BLaER1 treated with 17β-estradiol and CSF1 and Interleukin-3, amounts not matched to agents 10 nM and 100 nM (cell line): ENCODE measurements at regions not wholly inside any gene's neighbourhood (a gene's known extent, or its start where the extent isn't known, plus 50 kb on each side); places are given as distances from the start of the nearest gene placed in this dataset.

Source experiments
- H3K27ac ChIP-seq, 11 experiments: shearing (Covaris generic); formaldehyde crosslinking; 2 replicates each; pipeline ENCODE4 v1.8.1; 2022
- H3K27me3 ChIP-seq, 11 experiments: shearing (Covaris generic); formaldehyde crosslinking; 2 replicates each; pipeline ENCODE4 v1.8.1; 2022
- H3K36me3 ChIP-seq, 11 experiments: shearing (Covaris generic); formaldehyde crosslinking; 2 replicates each; pipeline ENCODE4 v1.8.1; 2022
- H3K4me1 ChIP-seq, 10 experiments: shearing (Covaris generic); formaldehyde crosslinking; 2 replicates each; pipeline ENCODE4 v1.8.1; 2022
- H3K4me2 ChIP-seq, 11 experiments: shearing (Covaris generic); formaldehyde crosslinking; 2 replicates each; pipeline ENCODE4 v1.8.1; 2022
- H3K4me3 ChIP-seq, 10 experiments: shearing (Covaris generic); formaldehyde crosslinking; 2 replicates each; pipeline ENCODE4 v1.8.1; 2022
- H3K9ac ChIP-seq, 11 experiments: shearing (Covaris generic); formaldehyde crosslinking; 2 replicates each; pipeline ENCODE4 v1.8.1; 2022
- H3K9me3 ChIP-seq, 11 experiments: shearing (Covaris generic); formaldehyde crosslinking; replicated peaks in 1 of 11; 2 replicates each; pipeline ENCODE4 v1.8.1; 2022
- H4K20me1 ChIP-seq, 11 experiments: shearing (Covaris generic); formaldehyde crosslinking; 2 replicates each; pipeline ENCODE4 v1.8.1; 2022
- Cebpa-rat ChIP-seq, 11 experiments: shearing (Covaris generic); IDR thresholded peaks; 2 replicates each; pipeline ENCODE4 v1.8.1; 2022

DNA sequence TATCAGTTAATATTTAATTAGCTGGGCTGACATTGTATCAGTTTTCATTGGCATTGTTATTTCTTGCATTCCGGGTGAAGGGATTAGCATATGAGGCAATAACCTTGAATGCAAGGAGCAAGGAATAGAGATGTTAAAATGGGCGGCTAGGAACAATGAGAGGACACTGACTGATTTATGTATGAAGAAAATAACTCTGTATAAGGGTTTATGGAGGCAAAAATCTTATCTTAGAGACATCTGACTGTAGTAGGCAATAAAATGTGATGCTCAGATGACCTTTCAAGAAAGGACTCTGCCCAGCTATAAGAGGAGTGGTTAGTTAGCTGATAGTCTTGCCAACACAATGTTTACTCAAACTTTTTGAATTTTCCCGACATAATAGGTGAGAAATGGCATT lies 158.3 kb downstream of the EFHB start:
- Histone ChIP-seq H3K4me3 (no peak overlapping the region), H3K4me2 (no peak overlapping the region), H3K27ac (no peak overlapping the region)

DNA sequence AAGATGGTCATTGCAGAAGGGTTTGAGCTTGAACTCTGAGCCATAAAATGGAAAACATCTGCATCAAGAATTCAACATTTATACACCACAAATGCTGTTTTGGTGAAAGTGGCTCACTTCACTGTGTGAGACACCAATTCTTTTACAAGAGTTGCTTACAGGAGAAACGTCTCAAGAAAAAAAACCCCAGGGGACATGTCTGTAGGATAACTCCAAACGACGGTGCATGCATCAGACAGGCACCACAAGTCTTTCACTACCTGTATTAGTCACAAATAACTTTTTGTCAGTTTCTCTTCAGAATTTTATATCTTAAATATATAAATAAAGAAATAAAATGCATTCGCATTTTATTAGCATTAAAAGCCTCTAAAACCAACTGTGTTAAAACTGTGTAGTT lies 164.3 kb downstream of the EFHB start:
- Histone ChIP-seq H3K27me3 (no peaks in the 10 kb centered on the region), H4K20me1 (no peaks in the 10 kb centered on the region), H3K36me3 (no peaks in the 10 kb centered on the region), H3K9ac (no peak overlapping the region), H3K27ac (no peak overlapping the region), H3K4me3 (no peak overlapping the region), H3K4me2 (no peak overlapping the region), H3K4me1 (no peaks in the 10 kb centered on the region), H3K9me3 (no peaks in the 10 kb centered on the region)
- TF ChIP-seq Cebpa-rat (IDR thresholded peaks at IDR 0.05): no peak

More for the DNA sequence above, 158.3 kb downstream of the EFHB start:
- no peaks in the 10 kb centered on the region for H3K36me3 ChIP-seq
- no peaks in the 10 kb centered on the region for H3K9me3 ChIP-seq
- H3K9ac ChIP-seq: no peak overlapping the region
- no peaks in the 10 kb centered on the region for H4K20me1 ChIP-seq
- H3K4me1 ChIP-seq: no peaks in the 10 kb centered on the region
- no peaks in the 10 kb centered on the region for H3K27me3 ChIP-seq
- TF ChIP-seq Cebpa-rat (IDR thresholded peaks at IDR 0.05): no peak

DNA sequence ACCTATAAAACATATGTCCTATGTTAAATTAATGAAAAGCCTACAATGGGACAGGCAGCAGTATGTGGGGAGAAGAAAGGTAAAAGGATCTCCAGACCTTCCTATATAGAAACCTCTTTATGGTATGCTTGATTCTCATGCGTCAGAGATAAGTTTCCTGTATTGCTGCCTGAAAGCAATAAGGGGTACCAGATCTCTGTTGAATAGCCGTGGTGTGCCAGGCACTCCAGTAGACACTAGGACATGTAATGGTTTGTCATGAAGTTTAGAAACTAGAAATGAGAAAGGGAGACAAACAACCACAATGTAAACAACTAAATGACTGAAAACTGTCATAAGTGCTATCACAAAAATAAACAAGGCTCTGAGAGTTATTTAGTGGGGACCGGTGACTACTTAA lies 168.1 kb downstream of the EFHB start:
- Histone ChIP-seq H4K20me1 (no peaks in the 10 kb centered on the region), H3K36me3 (no peaks in the 10 kb centered on the region), H3K4me3 (no peak overlapping the region), H3K4me2 (no peak overlapping the region), H3K9me3 (no peaks in the 10 kb centered on the region), H3K4me1 (peaks cover 0 to 5% (median 0%) of the 10 kb centered on the region in 10 experiments; a peak in 1 of 20 replicates), H3K27me3 (no peaks in the 10 kb centered on the region), H3K9ac (no peak overlapping the region), H3K27ac (no peak overlapping the region)
- TF ChIP-seq Cebpa-rat (IDR thresholded peaks at IDR 0.05): no peak

DNA sequence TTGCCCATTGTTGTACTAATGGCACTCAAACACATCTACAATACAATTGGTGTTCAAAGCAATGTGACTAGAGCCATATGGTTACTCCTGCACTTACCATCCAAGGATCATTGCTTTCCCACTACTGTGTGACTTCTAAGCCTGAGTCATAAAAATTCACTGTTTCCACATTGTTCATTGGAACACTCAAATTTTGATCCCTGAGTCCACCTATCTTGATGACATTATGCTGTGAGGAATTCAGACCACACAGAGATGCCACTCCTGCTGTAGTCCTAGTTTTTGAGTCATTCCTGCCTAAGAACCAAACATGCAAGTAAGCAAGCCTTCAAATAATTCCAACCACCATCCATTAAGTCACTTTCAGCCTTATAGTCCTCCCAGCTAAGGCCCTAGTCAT lies 176.2 kb downstream of the EFHB start:
- no peak for TF ChIP-seq Cebpa-rat (IDR thresholded peaks at IDR 0.05)
- Histone ChIP-seq H3K27me3 (no peaks in the 10 kb centered on the region), H3K4me3 (no peak overlapping the region), H3K27ac (no peak overlapping the region), H3K36me3 (no peaks in the 10 kb centered on the region), H3K9ac (no peak overlapping the region), H4K20me1 (no peaks in the 10 kb centered on the region), H3K4me2 (no peak overlapping the region), H3K4me1 (no peaks in the 10 kb centered on the region), H3K9me3 (no peaks in the 10 kb centered on the region)

DNA sequence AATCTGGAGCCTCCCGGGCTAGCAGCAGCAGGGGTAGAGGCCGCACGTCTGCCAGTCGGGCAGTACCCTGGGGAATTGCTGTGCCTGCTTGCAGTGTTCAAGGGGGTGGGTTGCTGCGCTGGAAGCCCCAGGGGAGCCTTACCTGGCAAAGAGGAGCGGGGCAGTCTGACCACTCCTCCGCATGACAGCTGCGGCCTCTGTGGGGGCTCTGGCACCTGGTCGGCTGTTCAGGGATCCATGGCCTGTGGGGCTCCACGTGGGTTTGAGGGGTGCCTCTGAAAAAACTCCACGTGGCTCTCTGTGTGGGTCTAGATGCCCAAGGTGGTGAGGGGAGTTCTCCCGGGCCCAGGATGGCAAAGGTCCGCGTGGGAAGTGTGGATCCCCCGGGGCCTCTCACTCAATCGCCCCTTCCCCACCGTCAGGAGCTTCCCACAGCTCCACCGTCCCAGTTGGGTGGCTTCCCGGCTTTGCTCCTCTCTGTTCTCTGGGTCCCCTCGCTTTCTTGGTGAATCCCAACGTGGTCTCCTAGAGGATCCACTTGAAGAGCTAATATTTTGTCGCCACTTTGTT lies 184.5 kb downstream of the EFHB start:
- no peaks in the 10 kb centered on the region for H3K4me1 ChIP-seq
- TF ChIP-seq Cebpa-rat (IDR thresholded peaks at IDR 0.05): no peak
- H3K9ac ChIP-seq: no peak overlapping the region
- H3K27ac ChIP-seq: no peak overlapping the region
- no peak overlapping the region for H3K4me3 ChIP-seq
- H3K9me3 ChIP-seq: peaks cover 0 to 15% (median 11%) of the 10 kb centered on the region in 11 experiments; a peak in 11 of 22 replicates
- H4K20me1 ChIP-seq: no peaks in the 10 kb centered on the region
- H3K27me3 ChIP-seq: no peaks in the 10 kb centered on the region
- H3K4me2 ChIP-seq: no peak overlapping the region
- H3K36me3 ChIP-seq: no peaks in the 10 kb centered on the region

DNA sequence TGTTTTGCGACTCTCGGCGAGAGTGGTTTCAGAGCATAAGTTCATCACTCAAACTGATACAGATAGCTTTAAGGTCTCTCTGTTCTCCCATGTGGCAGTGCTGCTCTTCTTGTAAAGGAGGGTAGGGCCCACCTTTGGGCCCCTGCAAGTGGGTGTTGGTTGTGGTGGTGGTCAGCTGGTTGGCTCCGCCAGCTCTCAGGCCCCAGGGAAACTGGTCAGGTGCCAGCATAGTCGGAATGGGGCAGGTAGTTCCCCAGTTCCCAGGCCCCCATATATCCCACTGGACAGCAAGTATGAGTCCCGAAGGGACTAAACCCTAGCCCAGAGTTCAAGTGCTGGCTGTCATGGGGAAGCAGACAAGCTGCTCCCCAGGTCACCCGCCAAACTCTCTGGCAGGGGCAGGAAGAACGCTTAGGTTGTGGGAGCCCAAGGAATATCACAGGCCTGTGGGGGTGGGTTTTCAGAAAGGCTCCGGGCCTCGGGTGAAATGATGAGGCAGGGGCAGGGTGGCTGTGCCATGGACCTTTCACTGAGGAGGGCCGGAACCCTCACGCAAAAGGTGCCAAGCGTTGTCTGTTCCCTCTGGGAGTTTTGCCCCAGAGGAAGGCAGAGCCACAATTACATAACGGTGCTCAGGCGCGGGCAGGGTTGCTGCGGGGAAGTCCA lies 185.1 kb downstream of the EFHB start:
- Histone ChIP-seq H3K27me3 (no peaks in the 10 kb centered on the region), H3K9me3 (peaks cover 0 to 15% (median 11%) of the 10 kb centered on the region in 11 experiments; a peak in 11 of 22 replicates), H4K20me1 (no peaks in the 10 kb centered on the region), H3K4me1 (no peaks in the 10 kb centered on the region), H3K9ac (no peak overlapping the region), H3K36me3 (no peaks in the 10 kb centered on the region), H3K27ac (no peak overlapping the region), H3K4me3 (no peak overlapping the region), H3K4me2 (no peak overlapping the region)
- TF ChIP-seq Cebpa-rat (IDR thresholded peaks at IDR 0.05): no peak

DNA sequence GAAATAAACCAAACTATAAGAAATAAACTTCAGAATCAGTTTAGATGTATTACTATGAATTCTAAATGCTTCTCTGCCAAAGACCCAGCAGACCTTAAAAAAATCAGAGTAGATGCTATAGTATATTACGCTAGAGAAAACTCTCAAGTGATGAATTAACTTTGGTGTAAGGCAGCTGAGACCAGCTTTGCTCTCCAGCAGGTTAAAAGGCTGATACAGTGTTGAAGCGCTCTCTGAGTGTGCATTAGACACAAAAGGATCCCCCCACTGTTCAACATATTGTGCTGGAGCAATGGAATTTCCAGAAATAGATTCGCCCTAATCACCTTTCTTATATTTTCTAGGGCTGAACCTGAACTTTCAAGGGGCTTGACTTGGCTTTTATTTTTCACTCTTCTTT lies 190.0 kb downstream of the EFHB start:
- Histone ChIP-seq H3K27me3 (no peaks in the 10 kb centered on the region), H3K4me2 (no peak overlapping the region), H3K9me3 (peaks cover 0 to 7% (median 3%) of the 10 kb centered on the region in 11 experiments; a peak in 8 of 22 replicates), H3K4me3 (no peak overlapping the region), H4K20me1 (no peaks in the 10 kb centered on the region), H3K4me1 (no peaks in the 10 kb centered on the region), H3K27ac (no peak overlapping the region), H3K9ac (no peak overlapping the region), H3K36me3 (no peaks in the 10 kb centered on the region)
- TF ChIP-seq Cebpa-rat (IDR thresholded peaks at IDR 0.05): no peak

DNA sequence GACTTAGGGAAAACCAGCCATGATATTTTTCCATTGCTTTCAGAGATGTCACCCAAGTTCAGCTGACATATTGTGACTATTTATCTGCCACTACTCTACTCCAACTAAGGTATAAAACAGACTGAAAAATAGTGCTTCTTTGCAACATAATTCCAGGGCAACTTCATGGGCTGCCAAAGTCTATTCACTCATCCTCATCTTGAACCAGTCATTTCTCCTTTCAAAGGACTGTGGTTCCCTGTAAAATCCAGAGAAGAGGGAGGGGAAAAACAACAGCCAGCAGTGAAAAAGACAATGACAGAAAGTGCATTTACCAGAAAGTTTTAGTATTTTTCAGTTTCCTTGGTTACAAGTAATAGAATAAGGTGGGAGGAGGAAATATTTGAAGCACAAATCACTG lies 191.1 kb downstream of the EFHB start:
- no peak for TF ChIP-seq Cebpa-rat (IDR thresholded peaks at IDR 0.05)
- no peak overlapping the region for H3K9ac ChIP-seq
- no peak overlapping the region for H3K27ac ChIP-seq
- H3K9me3 ChIP-seq: no peaks in the 10 kb centered on the region
- H4K20me1 ChIP-seq: no peaks in the 10 kb centered on the region
- no peaks in the 10 kb centered on the region for H3K4me1 ChIP-seq
- H3K27me3 ChIP-seq: no peaks in the 10 kb centered on the region
- H3K36me3 ChIP-seq: no peaks in the 10 kb centered on the region
- no peak overlapping the region for H3K4me2 ChIP-seq
- H3K4me3 ChIP-seq: no peak overlapping the region

DNA sequence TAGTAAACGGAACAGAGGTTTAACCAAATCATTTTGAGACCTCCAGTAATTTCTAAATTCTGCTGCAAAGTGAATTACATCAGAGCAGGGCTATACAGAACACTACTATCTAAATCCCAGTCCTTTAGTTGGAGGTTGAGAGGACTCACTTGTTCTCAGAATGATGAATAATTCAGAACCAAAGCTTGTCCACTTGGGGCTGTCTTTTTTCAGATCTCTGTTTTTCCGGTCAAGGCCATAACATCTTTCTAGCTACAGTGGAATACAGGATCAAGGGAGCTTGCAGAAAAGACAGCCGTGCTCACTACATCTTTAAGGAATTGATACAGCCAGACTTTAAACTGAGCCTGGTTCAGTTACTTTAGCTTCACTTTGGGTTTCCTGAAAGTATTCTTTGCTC lies 194.5 kb downstream of the EFHB start:
- no peaks in the 10 kb centered on the region for H3K27me3 ChIP-seq
- H3K36me3 ChIP-seq: no peaks in the 10 kb centered on the region
- TF ChIP-seq Cebpa-rat (IDR thresholded peaks at IDR 0.05): no peak
- no peak overlapping the region for H3K9ac ChIP-seq
- H3K27ac ChIP-seq: no peak overlapping the region
- no peaks in the 10 kb centered on the region for H4K20me1 ChIP-seq
- H3K4me2 ChIP-seq: no peak overlapping the region
- H3K9me3 ChIP-seq: no peaks in the 10 kb centered on the region
- H3K4me1 ChIP-seq: no peaks in the 10 kb centered on the region
- H3K4me3 ChIP-seq: no peak overlapping the region

DNA sequence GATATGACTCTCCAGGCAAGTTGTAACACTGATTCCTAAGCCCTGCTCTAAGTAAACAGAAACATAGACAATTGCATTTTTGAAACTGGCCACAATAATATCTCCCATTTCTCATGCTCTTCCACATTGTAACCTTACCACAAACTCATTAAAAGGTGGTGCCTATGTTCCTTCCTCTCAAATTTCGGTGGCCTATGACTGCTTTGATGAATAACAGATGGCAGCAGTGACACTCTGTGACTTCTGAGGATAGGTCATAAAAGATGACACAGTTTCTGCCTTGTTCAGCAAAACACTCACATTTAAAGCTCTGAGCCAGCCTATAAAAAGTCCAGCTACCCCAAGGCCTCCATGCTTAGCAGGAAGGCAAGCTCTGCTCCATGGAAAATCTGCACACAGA lies 195.2 kb downstream of the EFHB start:
- no peaks in the 10 kb centered on the region for H3K36me3 ChIP-seq
- no peak overlapping the region for H3K4me3 ChIP-seq
- no peak for TF ChIP-seq Cebpa-rat (IDR thresholded peaks at IDR 0.05)
- H3K4me2 ChIP-seq: no peak overlapping the region
- H4K20me1 ChIP-seq: no peaks in the 10 kb centered on the region
- no peaks in the 10 kb centered on the region for H3K27me3 ChIP-seq
- no peak overlapping the region for H3K27ac ChIP-seq
- no peaks in the 10 kb centered on the region for H3K9me3 ChIP-seq
- H3K4me1 ChIP-seq: no peaks in the 10 kb centered on the region
- H3K9ac ChIP-seq: no peak overlapping the region
